ENCODE measurements at regions not wholly inside any gene's neighbourhood (a gene's known extent, or its start where the extent isn't known, plus 50 kb on each side); places are given as distances from the start of the nearest gene placed in this dataset.
"Not testable (repeated sequence)": the region's sequence is repeated elsewhere in the genome, so short reads cannot be mapped to it uniquely, and the experiment has no call there.

DNA sequence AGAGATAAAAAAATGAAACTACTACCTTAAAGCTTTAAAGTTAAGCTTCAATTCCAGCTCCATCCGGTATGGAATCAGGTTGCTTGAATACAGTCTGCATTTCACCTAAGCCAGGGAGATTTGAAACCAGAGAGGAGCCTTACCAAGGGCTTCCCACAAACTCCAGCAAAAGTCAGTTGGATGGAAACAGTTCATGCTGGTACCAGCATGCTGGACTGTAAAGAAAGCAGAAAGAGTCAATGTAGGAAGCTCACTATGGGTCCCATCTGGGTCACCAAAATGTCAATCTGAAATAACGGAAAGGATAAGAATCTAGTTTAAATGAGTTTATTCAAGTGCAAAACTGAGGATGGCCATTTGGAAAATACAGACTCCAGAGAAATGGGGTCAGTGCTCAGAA is 65.3 kb downstream of the CDO1 start:
- no peak for DNase-seq (ENCODE audit: low read depth)
- H3K4me3 ChIP-seq (ENCODE audit: low read depth, low read length): no peak overlapping the region
- no peak for TF ChIP-seq POLR2A (IDR thresholded peaks at IDR 0.05; ENCODE audit: extremely low read depth, insufficient read length)
- TF ChIP-seq, protein P1, sequence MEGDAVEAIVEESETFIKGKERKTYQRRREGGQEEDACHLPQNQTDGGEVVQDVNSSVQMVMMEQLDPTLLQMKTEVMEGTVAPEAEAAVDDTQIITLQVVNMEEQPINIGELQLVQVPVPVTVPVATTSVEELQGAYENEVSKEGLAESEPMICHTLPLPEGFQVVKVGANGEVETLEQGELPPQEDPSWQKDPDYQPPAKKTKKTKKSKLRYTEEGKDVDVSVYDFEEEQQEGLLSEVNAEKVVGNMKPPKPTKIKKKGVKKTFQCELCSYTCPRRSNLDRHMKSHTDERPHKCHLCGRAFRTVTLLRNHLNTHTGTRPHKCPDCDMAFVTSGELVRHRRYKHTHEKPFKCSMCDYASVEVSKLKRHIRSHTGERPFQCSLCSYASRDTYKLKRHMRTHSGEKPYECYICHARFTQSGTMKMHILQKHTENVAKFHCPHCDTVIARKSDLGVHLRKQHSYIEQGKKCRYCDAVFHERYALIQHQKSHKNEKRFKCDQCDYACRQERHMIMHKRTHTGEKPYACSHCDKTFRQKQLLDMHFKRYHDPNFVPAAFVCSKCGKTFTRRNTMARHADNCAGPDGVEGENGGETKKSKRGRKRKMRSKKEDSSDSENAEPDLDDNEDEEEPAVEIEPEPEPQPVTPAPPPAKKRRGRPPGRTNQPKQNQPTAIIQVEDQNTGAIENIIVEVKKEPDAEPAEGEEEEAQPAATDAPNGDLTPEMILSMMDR (IDR thresholded peaks at IDR 0.05; ENCODE audit: low read depth, low read length): no peak
- TF ChIP-seq, protein P2, sequence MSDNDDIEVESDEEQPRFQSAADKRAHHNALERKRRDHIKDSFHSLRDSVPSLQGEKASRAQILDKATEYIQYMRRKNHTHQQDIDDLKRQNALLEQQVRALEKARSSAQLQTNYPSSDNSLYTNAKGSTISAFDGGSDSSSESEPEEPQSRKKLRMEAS (IDR thresholded peaks at IDR 0.05; ENCODE audit: low read depth, low read length): no peak

- DNase-seq (ENCODE audit: low read depth): no peak
- TF ChIP-seq, protein P1 (IDR thresholded peaks at IDR 0.05; ENCODE audit: low read depth, low read length): no peak
- TF ChIP-seq, protein P2 (IDR thresholded peaks at IDR 0.05; ENCODE audit: low read depth, low read length): no peak
- TF ChIP-seq POLR2A (IDR thresholded peaks at IDR 0.05; ENCODE audit: extremely low read depth, insufficient read length): no peak
- TF ChIP-seq MYC (IDR thresholded peaks at IDR 0.05; ENCODE audit: low read depth, low read length): no peak
- H3K4me3 ChIP-seq (ENCODE audit: low read depth, low read length): no peak overlapping the region
Observed at GRCh38 chr5:115749016-115749415, 67.4 kb downstream of the CDO1 start.

DNA sequence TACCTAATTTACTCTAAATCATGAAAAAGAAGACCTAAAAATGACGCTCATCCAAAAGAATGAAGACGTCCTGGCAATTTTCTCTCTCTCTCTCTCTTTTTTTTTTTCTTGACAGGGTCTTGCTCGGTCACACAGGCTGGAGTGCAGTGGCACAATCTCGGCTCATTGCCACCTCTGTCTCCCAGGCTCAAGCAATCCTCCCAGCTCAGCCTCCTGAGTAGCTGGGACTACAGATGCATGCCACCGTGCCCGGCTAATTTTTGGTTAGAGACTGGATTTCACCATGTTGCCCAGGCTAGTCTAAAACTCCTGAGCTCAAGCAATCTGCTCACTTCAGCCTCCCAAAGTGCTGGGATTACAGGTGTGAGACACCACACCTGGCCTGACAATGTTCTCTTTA is 77.2 kb downstream of the CDO1 start:
- not testable (repeated sequence) for H3K4me3 ChIP-seq (ENCODE audit: low read depth, low read length); DNase-seq (ENCODE audit: low read depth)

DNA sequence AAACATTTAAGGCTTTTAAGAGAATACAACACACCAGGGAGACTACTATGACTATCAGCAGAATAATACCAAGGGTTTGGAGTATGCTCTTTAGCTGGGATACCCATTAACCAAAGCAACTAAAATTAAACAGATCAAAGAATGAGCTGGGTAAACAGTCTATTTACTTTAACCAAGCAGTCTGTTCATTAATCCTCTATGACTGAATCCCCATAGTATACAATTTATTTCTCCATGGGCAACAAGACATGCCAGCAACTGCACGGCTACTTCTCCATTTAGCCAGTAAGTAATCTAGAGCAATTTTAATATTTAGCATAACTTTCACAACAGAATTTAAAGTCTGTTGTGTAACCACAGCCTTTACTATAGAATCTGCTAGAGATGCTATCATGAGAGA is 77.6 kb downstream of the CDO1 start:
- DNase-seq (ENCODE audit: low read depth): no peak
- TF ChIP-seq, protein P1 (IDR thresholded peaks at IDR 0.05; ENCODE audit: low read depth, low read length): no peak
- TF ChIP-seq POLR2A (IDR thresholded peaks at IDR 0.05; ENCODE audit: extremely low read depth, insufficient read length): no peak
- TF ChIP-seq, protein P2 (IDR thresholded peaks at IDR 0.05; ENCODE audit: low read depth, low read length): no peak
- TF ChIP-seq MYC (IDR thresholded peaks at IDR 0.05; ENCODE audit: low read depth, low read length): no peak
- H3K4me3 ChIP-seq (ENCODE audit: low read depth, low read length): no peak overlapping the region

GRCh38 chr5:115737452-115737851 is 79.0 kb downstream of the CDO1 start:
- no peak overlapping the region for H3K4me3 ChIP-seq (ENCODE audit: low read depth, low read length)
- TF ChIP-seq, protein P2 (IDR thresholded peaks at IDR 0.05; ENCODE audit: low read depth, low read length): no peak
- TF ChIP-seq, protein P1 (IDR thresholded peaks at IDR 0.05; ENCODE audit: low read depth, low read length): no peak
- TF ChIP-seq POLR2A (IDR thresholded peaks at IDR 0.05; ENCODE audit: extremely low read depth, insufficient read length): no peak
- TF ChIP-seq MYC (IDR thresholded peaks at IDR 0.05; ENCODE audit: low read depth, low read length): no peak
- DNase-seq (ENCODE audit: low read depth): no peak

GRCh38 chr5:115736690-115737005 is 79.8 kb downstream of the CDO1 start:
- H3K4me3 ChIP-seq (ENCODE audit: low read depth, low read length): no peak overlapping the region
- no peak for DNase-seq (ENCODE audit: low read depth)
- TF ChIP-seq, protein P1 (IDR thresholded peaks at IDR 0.05; ENCODE audit: low read depth, low read length): no peak
- TF ChIP-seq MYC (IDR thresholded peaks at IDR 0.05; ENCODE audit: low read depth, low read length) (no peak), POLR2A (IDR thresholded peaks at IDR 0.05; ENCODE audit: extremely low read depth, insufficient read length) (no peak)
- TF ChIP-seq, protein P2 (IDR thresholded peaks at IDR 0.05; ENCODE audit: low read depth, low read length): no peak
